Esophagus squamous epithelium (tissue), 4 donors: ENCODE measurements at regions not wholly inside any gene's neighbourhood (a gene's known extent, or its start where the extent isn't known, plus 50 kb on each side); places are given as distances from the start of the nearest gene placed in this dataset.

Experiments
- CTCF ChIP-seq, 6 experiments: fragments of 450-650 bp in 4 of 6; fragments of 200-600 bp in 2 of 6; sonication (generic) in 2 of 6; IDR thresholded peaks; one replicate each; pipeline ENCODE4 v1.5.1; 2016 to 2019; ENCODE audit warnings: antibody characterized with exemption in 6 of 6, mild to moderate bottlenecking in 4 of 6, moderate library complexity in 4 of 6
- POLR2A ChIP-seq, 4 donors: fragments of 450-650 bp; IDR thresholded peaks; one replicate each; pipeline ENCODE4 v1.6.1; 2017; ENCODE audit warnings: antibody characterized with exemption in 4 of 4, mild to moderate bottlenecking in 4 of 4, moderate library complexity in 3 of 4

DNA sequence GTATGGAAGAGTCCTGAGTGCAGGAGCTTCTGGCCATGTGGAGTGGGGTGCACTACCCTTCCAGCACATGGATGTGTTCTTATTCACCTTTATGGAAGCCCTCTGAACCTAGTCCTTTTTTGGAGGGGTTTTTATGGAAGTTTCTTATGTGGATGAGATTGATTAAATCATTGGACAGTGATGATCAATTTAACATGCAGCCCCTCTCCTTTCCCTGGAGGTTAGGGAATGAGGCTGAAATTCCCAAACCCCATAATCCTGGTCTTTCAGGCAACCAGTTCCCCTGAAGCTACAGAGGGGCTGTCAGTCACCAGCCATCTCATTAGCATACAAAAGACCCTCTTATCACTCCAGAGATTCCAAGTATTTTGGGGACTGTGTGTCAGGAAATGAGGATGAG, 183.9 kb upstream of the MAP3K7 start:
- TF ChIP-seq POLR2A (IDR thresholded peaks at IDR 0.05): no peak
- TF ChIP-seq CTCF (IDR thresholded peaks at IDR 0.05): no peak
